PFSK-1 (cell line): ENCODE measurements at regions not wholly inside any gene's neighbourhood (a gene's known extent, or its start where the extent isn't known, plus 50 kb on each side); places are given as distances from the start of the nearest gene placed in this dataset.

Experiments used
- FOXP2 ChIP-seq: optimal IDR thresholded peaks from 2 replicates; pipeline ENCODE3; 2011; ENCODE audit warnings: borderline replicate concordance, control low read depth, inconsistent platforms; ENCODE audit not compliant: insufficient read depth; ENCODE audit errors: extremely low read length, extremely low read depth
- POLR2AphosphoS5 ChIP-seq: IDR thresholded peaks from 2 replicates; pipeline ENCODE4 v1.6.1; 2012; ENCODE audit warnings: low read depth, mild to moderate bottlenecking, control low read depth, low read length, moderate library complexity
- SIN3A ChIP-seq: IDR thresholded peaks from 2 replicates; pipeline ENCODE4 v1.6.1; 2012; ENCODE audit warnings: mild to moderate bottlenecking, low read length, moderate library complexity, borderline replicate concordance; ENCODE audit not compliant: insufficient read depth
- TAF1 ChIP-seq: IDR thresholded peaks from 2 replicates; pipeline ENCODE4 v1.6.1; 2012; ENCODE audit warnings: low read length, control low read depth, borderline replicate concordance; ENCODE audit not compliant: insufficient read depth
- TF ChIP-seq, protein P1 (sequence below), 2 experiments: IDR thresholded peaks; 2 replicates each; pipeline versions ENCODE4 v1.6.1 to v1.8.0; 2011 to 2012; ENCODE audit warnings: low read depth in 2 of 2, low read length in 2 of 2, control low read depth in 1 of 2, inconsistent platforms in 1 of 2, mild to moderate bottlenecking in 1 of 2, moderate library complexity in 1 of 2; ENCODE audit not compliant: insufficient read depth in 1 of 2

DNA sequence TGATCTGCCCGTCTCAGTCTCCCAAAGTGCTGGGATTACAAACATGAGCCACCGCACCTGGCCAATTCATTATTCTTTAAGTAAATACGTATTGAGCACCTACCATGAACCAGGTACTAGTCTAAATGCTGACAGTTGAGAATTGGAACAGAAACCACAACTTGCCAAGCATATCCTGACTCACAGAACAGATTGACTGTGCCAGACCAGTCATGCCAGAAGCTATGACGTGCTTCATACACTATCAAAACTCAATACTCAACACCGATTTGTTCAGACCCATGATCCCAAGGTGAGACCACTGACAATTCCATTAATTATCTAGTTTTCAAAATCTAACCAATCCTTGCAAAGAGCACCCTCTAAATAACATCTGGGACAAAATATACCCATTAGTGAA lies 148.6 kb downstream of the B3GNT2 start:
- no peak for TF ChIP-seq FOXP2
- TF ChIP-seq SIN3A, result no peak
- no peak for TF ChIP-seq TAF1

DNA sequence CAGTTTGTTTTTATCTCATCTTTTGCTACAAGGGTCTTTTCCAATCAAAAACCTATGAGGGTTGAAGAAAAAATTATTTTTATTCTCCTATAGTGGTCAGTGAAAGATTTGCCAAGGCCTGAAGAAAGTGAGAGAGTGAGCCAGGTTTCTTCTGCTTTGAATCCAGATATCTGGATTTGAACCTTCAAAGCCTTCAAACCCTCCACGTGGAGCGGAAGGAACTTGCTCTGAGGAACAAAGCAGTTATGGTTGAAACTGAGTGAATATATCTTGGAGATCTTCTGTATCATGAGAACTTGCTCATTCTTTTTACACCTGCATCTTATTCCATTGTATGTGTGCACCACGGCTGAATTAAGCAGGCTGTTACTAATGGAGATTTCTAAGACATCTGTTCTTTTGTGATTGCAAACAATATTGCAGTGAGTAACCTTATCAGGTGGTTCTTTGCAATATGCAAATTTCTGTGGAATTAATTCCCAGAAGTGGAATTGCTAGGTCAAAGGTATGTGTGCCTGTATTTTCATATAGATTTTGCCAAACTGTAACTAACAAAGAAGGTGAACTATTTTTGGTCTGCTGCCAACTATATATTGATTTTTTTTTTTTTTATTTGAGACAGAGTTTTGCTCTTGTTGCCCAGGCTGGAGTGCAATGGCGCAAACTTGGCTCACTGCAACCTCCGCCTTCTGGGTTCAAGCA lies 147.9 kb downstream of the B3GNT2 start:
- TF ChIP-seq FOXP2 (no peak), SIN3A (no peak), POLR2AphosphoS5 (no peak), TAF1 (no peak)
- TF ChIP-seq, protein P1, sequence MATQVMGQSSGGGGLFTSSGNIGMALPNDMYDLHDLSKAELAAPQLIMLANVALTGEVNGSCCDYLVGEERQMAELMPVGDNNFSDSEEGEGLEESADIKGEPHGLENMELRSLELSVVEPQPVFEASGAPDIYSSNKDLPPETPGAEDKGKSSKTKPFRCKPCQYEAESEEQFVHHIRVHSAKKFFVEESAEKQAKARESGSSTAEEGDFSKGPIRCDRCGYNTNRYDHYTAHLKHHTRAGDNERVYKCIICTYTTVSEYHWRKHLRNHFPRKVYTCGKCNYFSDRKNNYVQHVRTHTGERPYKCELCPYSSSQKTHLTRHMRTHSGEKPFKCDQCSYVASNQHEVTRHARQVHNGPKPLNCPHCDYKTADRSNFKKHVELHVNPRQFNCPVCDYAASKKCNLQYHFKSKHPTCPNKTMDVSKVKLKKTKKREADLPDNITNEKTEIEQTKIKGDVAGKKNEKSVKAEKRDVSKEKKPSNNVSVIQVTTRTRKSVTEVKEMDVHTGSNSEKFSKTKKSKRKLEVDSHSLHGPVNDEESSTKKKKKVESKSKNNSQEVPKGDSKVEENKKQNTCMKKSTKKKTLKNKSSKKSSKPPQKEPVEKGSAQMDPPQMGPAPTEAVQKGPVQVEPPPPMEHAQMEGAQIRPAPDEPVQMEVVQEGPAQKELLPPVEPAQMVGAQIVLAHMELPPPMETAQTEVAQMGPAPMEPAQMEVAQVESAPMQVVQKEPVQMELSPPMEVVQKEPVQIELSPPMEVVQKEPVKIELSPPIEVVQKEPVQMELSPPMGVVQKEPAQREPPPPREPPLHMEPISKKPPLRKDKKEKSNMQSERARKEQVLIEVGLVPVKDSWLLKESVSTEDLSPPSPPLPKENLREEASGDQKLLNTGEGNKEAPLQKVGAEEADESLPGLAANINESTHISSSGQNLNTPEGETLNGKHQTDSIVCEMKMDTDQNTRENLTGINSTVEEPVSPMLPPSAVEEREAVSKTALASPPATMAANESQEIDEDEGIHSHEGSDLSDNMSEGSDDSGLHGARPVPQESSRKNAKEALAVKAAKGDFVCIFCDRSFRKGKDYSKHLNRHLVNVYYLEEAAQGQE (IDR thresholded peaks at IDR 0.05; ENCODE audit: insufficient read depth in 1 of 2, low read depth in 2 of 2, low read length in 2 of 2), result no peak

DNA sequence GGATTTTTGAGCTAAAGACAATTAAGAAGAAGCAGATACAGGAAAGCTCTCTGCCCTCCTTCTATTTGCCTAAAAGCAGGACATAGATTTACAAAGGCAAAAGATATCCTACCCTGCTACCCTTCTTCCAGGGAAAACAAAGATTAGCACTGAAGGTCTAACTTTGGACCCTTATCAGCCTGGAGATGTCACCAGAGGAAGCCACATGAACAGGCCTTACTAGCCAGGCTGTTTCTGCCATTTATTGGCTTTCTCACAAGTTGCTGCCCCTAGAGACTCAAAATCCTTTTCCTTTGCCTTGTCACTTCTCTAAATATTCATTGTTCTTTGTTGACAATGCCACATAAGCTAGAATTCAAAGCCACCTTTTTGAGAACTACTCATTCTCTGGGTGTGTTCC lies 147.3 kb downstream of the B3GNT2 start:
- TF ChIP-seq TAF1, result no peak
- TF ChIP-seq, protein P1 (IDR thresholded peaks at IDR 0.05; ENCODE audit: insufficient read depth in 1 of 2, low read depth in 2 of 2, low read length in 2 of 2), result no peak
- no peak for TF ChIP-seq SIN3A
- no peak for TF ChIP-seq POLR2AphosphoS5

DNA sequence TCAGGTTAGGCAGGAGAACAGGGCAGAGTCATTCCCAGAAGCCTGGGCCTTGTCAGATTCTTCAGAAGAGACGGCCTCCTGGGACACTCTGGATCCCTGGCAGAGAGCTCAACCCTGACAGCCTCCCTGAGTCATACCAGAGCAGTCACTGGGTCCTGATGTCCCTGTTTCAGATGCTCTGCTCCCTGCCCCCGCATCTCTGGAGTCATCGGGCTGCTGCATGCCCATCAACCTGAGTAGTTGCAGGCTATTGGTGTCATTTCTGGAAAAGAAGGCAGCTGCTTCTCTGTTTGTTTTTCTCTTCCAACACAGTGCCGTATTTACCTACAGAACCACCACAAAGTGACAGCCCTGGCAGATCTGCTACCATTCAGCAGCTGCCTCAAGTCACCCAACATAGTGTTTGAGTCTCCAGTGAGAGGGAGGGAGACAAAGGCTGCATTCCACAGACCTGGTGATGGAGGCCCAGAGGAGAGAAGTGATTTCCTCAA lies 145.1 kb downstream of the B3GNT2 start:
- TF ChIP-seq TAF1, result no peak
- TF ChIP-seq SIN3A, result no peak
- TF ChIP-seq POLR2AphosphoS5, result no peak
- no peak for TF ChIP-seq FOXP2
- TF ChIP-seq, protein P1 (IDR thresholded peaks at IDR 0.05; ENCODE audit: insufficient read depth in 1 of 2, low read depth in 2 of 2, low read length in 2 of 2), result no peak

DNA sequence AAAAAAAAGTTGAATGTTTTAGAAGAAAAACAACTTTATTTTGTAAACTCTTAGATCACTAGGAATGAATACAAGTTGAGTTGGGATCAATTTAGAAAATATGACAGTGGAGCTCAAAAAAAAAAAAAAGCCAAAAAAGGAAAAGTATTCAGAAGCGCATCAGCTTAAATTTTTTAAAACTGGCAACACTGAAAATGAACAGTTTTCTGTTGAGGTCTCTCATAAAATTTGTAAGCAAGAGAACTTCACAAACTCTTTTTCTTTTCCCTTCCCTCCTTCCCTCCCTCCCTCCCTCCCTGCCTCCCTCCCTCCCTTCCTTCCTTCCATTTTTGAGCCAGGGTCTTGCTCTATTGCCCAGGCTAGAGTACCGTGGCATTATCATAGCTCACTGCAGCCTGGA lies 143.9 kb downstream of the B3GNT2 start:
- no peak for TF ChIP-seq POLR2AphosphoS5
- no peak for TF ChIP-seq FOXP2
- TF ChIP-seq, protein P1 (IDR thresholded peaks at IDR 0.05; ENCODE audit: insufficient read depth in 1 of 2, low read depth in 2 of 2, low read length in 2 of 2), result no peak
- no peak for TF ChIP-seq TAF1
- TF ChIP-seq SIN3A, result no peak
